GM20431 (cell line): ENCODE measurements at regions not wholly inside any gene's neighbourhood (a gene's known extent, or its start where the extent isn't known, plus 50 kb on each side); places are given as distances from the start of the nearest gene placed in this dataset.

ENCODE experiments used
- in situ Hi-C: fragments of 300-500 bp; cut with MseI, MboI; formaldehyde crosslinking; loops from one replicate; pipeline ENCODE4 v1.15.0; 2020; ENCODE audit warnings: low sequenced_read_pairs; ENCODE audit not compliant: unreplicated experiment

DNA sequence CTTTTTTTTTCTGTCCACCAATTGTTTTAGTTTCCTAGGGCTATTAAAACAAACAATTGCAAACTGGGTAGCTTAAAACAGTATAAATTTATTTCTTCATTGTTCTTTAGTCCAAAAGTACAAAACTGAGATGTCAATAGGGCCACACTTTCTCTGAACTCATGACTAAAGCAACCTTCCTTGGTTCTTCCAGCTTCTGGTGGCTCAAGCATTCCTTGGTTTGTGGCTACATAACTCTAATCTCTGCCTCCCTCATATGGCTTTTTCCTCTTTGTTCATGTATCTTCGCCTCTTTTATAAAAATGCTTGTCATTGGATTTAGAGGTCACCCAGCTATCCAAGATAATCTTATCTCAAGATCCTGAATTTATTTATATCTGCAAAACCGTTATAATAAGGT lies 914.5 kb upstream of the EPHA6 start:
- in situ Hi-C loops, result no loop called here

DNA sequence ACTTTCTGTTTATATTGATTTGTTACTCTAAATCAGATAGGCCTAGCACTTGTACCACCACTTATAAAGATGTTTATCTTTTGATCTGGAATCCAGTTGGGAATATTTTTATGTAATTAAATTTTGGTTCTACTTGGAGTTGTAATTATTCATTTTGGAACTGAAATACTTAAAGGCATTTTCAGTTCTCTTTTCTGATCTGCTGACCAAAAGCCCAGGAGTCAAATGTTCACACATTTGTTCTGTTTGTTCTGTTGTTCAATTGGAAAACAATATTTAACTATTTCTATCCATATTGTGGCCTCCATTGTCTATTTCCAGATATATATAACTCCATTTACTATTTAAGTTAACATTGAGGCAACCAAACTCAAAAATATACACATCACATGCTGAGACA lies 912.4 kb upstream of the EPHA6 start:
- in situ Hi-C loops, result no loop called here

DNA sequence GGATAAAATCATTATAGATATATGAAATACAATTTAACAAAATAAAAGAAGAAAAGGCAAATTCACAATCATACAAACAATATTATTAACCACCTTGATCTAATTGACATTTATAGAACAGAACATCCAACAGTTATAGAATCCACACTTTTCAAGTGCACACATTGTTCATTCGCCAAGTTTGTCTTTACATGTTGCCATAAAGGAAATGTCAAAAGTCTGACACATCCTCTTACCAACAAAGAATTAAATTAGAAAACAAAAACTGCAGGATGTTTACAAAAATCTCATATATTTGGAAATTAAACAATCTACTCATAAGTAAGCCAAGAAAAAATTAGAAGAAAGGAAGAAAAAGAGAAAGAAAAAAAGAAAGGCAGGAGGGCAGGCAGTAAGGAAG lies 909.2 kb upstream of the EPHA6 start:
- in situ Hi-C loops, result no loop called here

DNA sequence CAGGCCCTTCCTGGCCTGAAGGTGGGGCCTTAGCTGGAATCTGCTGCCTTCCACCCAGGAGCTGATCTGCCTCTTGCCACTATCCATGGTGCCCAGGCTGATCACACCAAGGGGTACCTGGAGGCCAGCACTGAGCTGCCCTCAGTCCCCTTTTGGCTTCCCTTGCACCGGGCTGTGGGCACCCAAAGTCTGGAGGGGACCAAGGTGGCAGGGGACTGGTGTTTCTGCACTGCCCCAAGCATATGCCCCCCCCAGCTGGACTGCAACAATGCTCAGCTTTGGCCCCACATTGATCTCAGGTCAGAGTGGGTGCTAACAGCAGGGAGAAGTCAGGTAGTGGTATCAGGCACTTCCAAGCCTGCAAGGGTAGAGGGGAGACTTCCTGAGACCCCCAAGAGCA lies 902.6 kb upstream of the EPHA6 start:
- in situ Hi-C loops, result no loop called here

DNA sequence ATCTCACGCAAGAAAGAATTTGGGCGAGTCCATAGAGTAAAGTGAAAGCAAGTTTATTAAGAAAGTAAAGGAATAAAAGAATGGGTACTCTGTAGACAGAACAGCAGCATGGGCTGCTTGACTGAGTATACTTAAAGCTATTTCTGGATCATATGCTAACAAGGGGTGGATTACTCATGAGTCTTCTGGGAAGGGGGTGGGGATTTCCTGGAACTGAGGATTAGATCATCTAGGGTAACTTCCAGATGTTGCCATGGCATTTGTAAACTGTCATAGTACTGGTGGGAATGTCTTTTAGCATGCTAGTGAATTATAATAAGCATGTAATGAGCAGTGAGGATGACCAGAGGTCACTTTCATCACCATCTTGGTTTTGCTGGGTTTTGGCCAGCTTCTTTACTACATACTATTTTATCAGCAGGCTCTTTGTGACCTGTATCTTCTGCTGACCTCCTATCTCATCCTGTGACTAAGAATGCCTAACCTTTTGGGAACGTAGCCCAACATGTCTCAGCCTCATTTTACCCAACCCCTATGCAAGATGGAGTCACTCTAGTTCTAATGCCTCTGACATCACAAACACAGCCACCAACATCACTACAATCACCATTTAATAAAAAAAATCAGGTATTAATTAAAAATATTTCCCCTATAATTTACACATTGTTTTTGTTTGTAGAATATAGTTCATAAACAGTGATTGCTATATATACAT lies 890.7 kb upstream of the EPHA6 start:
- in situ Hi-C loops, result no loop called here

DNA sequence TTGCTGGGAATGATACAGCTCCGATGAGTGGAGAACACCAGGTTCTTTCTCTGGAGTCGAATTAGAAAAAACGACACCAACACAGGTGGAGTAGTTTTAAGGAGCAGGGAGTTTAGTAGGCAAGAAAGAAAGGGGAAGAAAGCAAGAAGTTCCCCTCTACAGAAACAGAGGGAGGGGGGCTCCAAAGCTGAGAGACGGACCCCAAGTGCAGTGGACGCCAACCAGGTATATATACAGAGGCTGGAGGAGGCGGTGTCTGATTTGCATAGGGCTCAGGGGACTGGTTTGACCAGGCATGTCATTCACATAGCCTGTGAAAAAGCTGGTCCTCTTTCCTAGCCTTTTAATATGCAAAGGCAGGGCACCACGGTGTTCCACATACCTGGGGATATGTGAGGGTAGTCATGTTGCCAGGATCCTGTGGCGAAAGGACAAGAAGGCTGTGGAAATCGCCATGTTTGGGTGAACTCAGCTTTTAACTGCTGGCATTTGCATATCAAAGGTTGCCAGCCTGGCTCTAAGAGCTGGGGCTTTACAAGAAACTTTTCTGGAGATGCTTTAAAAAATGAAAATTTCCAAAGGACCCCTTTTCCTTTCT lies 887.4 kb upstream of the EPHA6 start:
- in situ Hi-C loops, result no loop called here

DNA sequence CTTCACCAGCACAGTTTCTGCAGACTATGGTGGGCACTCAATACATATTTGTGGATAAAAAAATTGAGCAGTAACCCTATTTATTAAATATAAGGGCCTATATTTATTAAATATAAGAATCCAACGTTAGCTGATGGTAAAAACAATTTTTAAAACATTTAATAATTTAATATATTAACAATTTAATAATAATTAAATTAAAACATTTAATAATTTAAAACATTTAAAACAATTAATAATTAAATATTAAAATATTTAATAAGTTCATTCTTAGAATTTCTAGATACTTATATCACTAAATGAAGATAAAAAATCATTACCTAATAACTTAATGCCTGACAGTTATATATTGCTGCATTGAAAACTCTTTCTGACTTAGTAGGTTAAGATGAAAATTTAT lies 880.2 kb upstream of the EPHA6 start:
- in situ Hi-C loops, result no loop called here

DNA sequence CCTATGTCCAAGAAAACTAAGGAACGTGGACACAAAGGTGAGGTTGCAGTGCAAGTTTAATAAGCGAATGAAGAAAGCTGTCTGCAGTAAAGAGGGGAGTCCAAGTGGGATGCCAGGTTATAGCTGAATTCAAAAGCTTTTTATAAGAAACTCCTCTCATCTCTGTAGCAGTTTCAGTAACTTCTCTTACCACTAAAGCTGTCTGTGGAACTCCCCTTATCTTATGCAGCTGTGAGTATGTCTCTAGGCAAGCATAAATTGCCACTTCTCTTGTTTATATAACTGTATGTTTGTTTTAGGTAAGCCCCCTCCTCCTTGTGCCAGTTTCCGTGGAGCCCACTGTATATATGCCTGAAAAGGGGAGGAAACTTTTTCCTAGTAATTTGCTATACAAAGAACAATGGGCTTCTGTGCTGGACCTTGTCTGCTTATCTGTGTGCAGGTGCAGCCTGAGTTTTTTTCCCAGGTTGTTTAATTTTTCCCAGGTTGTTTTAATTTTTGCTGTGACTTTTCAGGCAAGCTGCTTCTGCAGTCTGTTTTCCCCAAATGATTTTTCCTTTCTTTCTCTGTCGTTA lies 875.1 kb upstream of the EPHA6 start:
- in situ Hi-C loops, result no loop called here

DNA sequence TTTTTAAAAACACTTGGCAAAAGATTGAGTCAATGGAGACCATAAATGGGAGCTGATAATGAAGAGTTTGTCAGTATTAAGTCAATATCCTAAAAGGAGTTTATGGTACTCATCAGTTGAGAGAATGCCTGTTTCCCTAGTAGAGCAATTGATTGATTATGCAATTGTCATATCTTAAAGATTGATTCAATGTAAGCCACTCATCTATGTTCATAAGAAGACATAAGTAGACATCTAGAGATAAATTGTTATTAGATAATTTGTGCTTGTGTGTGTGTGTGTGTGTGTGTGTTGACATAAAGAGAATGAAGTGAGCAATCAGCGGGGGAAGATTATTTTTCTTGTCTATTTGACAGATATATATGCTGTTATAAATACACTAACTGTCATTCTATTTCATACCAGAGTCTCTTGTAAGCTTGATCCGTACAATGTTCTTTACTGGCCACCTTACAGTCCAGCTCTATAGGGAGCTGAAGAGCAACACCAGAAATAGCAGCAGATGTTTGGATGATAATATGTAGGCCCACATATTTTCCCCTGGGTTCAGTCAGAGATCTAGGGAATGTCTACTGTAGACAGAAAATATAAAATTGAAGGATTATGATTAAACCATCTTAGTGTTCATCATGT lies 848.6 kb upstream of the EPHA6 start:
- in situ Hi-C loops, result no loop called here

DNA sequence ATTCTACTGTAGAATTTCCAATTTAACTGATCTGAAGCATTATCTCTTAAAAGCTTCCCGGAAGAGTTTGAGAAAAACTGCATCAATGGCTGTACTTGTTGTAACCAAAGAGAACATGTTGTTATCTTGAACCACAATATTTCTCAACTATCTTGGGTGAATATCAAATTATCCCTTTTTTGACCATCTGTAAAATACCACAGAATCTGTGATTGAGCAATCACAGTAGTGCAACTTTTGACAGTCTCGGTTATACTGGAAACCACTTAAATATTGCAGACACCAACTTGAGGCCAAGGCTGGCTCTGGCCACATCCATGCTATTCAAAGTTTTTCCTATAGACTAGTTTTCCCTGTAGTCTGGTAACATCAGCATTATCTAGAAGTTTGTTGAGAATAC lies 842.8 kb upstream of the EPHA6 start:
- in situ Hi-C loops, result no loop called here

DNA sequence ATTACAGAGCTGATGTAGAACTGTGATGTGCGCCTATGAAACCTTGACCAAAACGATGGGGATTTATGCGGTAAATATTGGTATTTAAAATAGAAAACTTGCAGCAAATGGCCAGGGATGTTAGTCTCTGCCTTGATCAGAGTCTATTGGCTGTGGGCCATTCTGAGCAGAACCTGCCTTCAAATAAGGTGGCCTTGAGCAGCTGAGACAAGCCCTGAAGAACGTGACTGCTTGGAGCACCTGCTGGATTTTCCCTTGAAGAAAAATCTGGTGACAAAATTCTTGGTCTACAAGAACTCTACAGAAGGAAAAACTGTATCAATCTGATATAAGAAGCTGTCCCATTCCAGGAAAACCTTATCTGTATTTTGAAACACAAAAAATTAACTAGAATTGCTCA lies 820.1 kb upstream of the EPHA6 start:
- in situ Hi-C loops, result no loop called here

DNA sequence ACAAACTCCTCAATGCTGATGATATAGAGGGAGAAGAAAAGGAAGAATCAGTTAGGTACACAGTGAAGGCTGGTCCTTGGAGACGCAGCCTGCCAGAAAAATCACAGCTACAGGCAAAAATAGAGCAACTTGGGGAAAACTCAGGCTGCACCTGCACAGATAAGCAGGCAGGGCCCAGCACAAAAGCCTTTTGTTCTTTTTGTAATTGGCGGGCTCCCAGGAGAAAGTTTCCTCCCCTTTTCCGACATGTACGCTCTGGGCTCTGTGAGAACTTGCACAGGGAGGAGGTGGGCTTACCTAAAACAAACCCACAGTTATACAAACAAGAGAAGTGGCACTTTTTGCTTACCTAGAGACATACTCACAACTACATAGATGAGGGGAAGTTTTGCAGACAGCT lies 813.4 kb upstream of the EPHA6 start:
- in situ Hi-C loops, result no loop called here

DNA sequence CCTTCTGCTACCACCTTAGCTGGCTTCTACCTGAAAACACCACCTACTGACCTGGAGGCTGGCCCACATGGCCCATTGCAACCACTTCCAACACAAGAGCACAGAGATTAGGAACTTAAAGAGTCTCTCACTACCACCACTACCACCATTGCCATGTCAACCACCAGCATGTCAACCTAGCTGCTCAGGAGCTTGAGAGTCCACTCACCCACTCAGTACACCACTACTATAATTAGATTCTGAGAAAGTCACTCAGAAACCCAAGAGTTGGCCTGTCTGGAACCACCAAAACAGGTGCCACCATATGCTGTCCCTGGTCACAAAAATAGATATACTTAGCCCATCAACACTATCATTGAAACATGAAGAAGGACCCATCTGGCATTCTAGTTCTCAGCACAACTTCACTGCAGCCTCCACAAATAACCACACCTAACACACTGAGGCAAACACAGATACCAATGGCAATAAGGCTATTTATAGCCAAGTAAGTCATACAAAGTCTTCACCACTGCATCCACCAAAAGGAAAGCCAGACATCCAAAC lies 806.7 kb upstream of the EPHA6 start:
- in situ Hi-C loops, result no loop called here

DNA sequence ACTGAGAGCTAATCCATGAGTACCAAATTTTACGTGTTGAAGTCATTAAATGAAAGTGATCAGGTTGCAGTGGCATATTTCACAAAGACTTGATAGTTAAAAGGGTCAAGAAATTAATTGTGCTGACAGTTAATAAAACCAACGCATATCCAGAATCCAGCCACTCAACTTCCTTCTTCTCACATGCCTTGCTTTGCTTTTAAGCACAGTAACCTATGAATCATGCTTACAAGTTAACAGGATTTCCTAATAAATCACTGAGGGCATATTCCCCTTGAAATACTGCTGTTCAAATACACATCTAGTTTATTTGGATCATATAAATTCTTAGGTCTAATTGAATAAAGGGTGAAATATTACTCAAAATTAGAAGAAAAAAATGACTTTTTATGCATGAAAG lies 801.5 kb upstream of the EPHA6 start:
- in situ Hi-C loops, result no loop called here

DNA sequence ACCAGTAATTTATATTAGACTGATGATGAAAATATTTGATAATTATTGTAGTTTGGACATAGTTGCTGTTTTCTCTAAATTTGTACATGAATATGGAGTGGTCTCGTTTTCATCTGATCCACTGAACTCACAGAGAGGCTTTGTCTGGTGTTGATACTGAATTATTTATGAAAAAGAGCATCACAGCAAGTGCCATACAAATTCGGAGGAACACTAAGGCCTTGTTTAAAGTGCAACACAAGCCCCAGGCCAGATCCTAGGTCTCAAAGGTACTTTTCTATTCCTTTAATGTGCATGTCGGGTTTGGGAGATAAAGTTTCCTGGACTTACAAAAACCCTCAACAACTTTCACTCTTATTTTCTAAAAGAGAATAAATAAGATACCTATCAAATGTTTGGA lies 796.8 kb upstream of the EPHA6 start:
- in situ Hi-C loops, result no loop called here

DNA sequence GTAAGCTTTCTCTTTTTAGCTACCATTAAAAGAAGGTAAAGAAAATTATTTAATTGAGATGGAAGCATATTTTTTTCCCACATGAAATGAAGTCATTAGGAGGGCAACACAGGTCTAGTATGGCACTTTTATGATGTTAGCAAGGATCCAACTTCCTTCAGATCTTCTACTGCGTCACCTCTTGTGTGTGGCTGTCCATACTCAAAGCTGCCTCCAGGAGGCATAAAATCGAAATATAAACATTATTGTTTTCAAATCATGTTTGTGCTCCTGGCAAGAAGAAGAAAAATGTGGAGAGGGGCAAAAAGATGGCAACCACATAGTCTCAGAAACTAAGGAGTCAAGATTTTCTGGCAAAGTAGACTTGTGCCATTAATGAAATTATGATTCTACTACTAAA lies 791.7 kb upstream of the EPHA6 start:
- in situ Hi-C loops, result no loop called here

DNA sequence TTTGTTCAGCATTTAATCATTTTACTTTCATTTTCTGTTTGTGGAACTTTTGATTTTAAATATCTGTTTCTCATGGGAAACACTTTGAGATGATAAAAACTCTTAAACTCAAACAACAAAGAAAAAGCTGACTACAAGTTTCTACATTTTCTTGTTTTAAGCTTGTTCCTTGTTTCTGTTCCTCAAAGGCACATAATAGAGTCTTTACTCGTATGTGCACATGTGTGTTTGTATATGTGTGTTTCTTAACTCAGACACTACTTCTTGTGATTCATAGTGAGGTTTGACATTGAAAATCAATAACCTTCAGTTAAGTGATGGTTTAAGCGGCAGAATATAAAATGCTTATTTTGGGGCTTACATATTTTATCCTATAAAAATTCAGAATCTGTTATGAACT lies 786.7 kb upstream of the EPHA6 start:
- in situ Hi-C loops, result no loop called here

DNA sequence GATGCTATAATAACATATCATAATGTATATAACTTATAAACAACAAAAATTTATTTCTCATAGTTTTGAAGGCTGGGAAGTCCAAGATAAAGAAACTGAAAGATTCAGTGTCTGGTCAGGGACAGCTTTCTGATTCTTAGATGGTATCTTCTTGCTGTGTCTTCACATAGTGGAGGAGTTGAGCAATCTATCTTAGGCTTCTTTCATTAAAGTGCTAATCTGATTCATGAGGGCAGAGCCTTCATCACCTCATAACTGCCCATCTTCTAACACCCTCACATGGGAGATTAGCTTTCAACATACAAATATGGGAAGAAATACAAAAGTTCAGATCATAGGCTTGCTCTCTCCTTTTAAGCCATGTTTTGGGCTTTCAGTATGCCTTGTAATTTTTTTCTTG lies 774.8 kb upstream of the EPHA6 start:
- in situ Hi-C loops, result no loop called here

DNA sequence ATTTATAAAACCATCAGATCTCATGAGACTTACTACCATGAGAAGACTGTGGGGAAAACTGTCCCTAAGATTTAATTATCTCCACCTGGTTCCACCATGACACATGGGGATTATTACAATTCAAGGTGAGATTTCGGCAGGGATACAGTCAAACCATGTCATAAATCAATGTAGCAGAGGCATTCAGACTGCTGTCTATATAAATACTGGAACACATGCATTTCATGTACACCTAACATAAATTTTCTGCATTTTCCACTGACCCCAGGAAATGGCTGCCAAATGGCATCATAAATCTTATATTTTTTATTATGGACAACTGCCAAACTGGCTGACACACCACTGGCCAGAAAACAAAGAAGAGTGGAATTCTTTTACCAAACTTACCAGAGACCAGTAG lies 755.1 kb upstream of the EPHA6 start:
- in situ Hi-C loops, result no loop called here

DNA sequence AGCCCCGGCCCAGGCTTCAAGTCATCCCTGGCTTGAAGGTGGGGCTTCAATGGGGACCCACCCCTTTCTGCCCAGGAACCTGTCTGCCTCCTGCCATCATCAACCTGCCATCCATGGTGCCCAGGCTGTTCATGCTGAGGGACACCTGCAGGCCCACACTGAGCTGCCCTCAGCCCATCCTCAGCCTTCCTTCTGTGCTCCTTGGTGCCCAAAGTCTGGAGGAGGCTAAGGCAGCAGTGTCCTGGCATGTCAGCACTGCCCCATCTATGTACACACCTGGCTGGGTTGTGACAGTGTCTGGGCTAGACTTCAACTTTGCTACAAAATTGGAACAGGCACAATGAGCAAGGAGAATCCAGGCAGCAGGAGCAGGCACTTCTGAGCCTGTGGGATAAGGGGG lies 745.3 kb upstream of the EPHA6 start:
- in situ Hi-C loops, result no loop called here

DNA sequence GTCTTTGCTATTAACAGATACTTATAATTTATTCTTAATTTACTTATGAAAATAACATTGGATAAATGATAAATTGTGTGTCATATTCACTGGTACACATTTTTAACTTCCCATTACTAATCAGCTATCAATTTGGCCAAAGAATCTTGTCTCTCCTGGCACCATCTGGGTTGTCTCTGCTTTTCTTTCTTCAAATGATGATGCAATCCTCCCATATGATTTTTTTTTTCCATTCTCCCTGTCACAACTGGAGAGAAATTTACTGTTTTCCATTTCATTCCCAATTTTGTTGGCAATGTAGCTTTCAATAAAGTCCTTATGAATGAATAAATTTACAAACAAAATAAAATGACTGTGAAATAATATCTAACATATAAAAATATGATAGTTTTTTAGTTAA lies 743.7 kb upstream of the EPHA6 start:
- in situ Hi-C loops, result no loop called here
